ENCODE measurements at regions not wholly inside any gene's neighbourhood (a gene's known extent, or its start where the extent isn't known, plus 50 kb on each side); places are given as distances from the start of the nearest gene placed in this dataset.

GRCh38 chr3:147574621-147575020 lies 165.5 kb downstream of the ZIC1 start:
- TF ChIP-seq POLR2A (IDR thresholded peaks at IDR 0.05) (no peak), POLR2AphosphoS5 (IDR thresholded peaks at IDR 0.05) (no peak), CTCF (IDR thresholded peaks at IDR 0.05) (no peak), EP300 (IDR thresholded peaks at IDR 0.05) (no peak)
